ENCODE measurements at regions not wholly inside any gene's neighbourhood (a gene's known extent, or its start where the extent isn't known, plus 50 kb on each side); places are given as distances from the start of the nearest gene placed in this dataset.
"Not testable (repeated sequence)": the region's sequence is repeated elsewhere in the genome, so short reads cannot be mapped to it uniquely, and the experiment has no call there.

DNA sequence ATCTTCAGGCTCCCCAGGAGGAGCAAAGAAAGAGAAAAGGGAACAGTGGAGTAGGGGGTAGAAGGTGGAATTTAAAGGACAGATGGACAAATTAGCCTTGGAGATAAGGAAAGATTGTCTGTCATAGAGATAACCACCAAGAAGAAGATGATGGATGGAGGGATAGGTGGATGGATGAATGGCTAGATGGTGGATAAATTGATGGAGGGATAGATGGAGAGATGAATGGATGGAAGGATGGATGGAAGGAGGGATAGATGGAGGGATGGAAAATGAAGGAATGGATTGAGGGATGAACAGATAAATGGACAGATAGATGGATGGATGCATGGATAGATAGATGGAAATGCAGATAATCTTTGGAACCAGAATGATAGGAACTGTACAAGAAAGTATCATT, 102.8 kb downstream of the TNFAIP3 start:
- Histone ChIP-seq H3K4me3 (ENCODE audit: low read length) (no peak overlapping the region), H3K27me3 (replicated peaks; ENCODE audit: control insufficient read depth, insufficient read depth, low read length) (no peaks in the 10 kb centered on the region), H3K4me1 (ENCODE audit: control insufficient read depth, insufficient read depth, low read length) (peaks cover 36% of the 10 kb centered on the region), H3K36me3 (ENCODE audit: control insufficient read depth, insufficient read depth, low read length, severe bottlenecking) (no peaks in the 10 kb centered on the region), H3K9ac (ENCODE audit: low read length) (no peak overlapping the region), H3K9me3 (ENCODE audit: control insufficient read depth, low read length) (no peaks in the 10 kb centered on the region)
- no peak for DNase-seq (ENCODE audit: low read depth)

DNA sequence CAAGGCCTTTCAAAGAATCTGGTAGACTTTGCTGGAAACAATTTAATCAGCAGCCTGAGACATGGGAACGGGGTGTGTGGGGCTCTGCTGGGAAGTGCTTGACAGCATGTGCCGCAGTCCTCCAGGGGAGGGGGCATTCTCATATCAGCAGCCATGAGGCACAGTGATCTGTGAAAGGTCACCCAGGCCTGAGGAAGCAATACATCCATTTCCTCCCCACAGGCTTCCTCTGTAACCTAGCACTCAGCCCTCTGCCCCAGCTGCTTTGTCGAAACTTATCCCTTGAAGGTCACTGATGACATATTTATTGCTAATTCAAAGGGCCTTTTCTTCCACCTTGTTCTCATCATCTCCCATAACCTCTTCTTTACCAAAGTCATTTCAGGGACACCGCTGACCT, 103.3 kb downstream of the TNFAIP3 start:
- no peak overlapping the region for H3K4me3 ChIP-seq (ENCODE audit: low read length)
- H3K9ac ChIP-seq (ENCODE audit: low read length): no peak overlapping the region
- no peaks in the 10 kb centered on the region for H3K9me3 ChIP-seq (ENCODE audit: control insufficient read depth, low read length)
- H3K4me1 ChIP-seq (ENCODE audit: control insufficient read depth, insufficient read depth, low read length): peaks cover 41% of the 10 kb centered on the region
- H3K27me3 ChIP-seq (replicated peaks; ENCODE audit: control insufficient read depth, insufficient read depth, low read length): no peaks in the 10 kb centered on the region
- H3K36me3 ChIP-seq (ENCODE audit: control insufficient read depth, insufficient read depth, low read length, severe bottlenecking): no peaks in the 10 kb centered on the region
- no peak for DNase-seq (ENCODE audit: low read depth)

DNA sequence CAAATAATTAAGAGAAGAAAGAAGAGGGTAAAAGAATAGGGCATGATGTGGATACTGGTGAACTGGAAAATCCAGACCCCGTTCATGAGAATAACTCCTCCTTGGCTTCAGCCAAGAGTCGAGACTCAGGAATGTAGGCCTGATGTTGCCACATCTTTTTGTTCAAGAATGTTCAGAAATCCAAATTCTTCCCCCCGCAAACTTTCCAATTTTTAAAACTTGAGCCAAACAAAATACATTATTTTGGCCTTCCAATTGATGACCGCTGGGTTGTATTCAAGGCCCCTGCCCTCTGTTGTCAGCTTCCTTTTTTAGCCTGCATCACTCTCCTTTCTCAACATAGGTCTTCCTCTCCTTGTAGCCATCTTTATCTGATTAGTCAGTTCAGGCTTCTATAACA, 106.1 kb downstream of the TNFAIP3 start:
- Histone ChIP-seq H3K27me3 (replicated peaks; ENCODE audit: control insufficient read depth, insufficient read depth, low read length) (no peaks in the 10 kb centered on the region), H3K9ac (ENCODE audit: low read length) (peak overlapping the region; percentile 7), H3K9me3 (ENCODE audit: control insufficient read depth, low read length) (no peaks in the 10 kb centered on the region), H3K4me3 (ENCODE audit: low read length) (no peak overlapping the region), H3K4me1 (ENCODE audit: control insufficient read depth, insufficient read depth, low read length) (peaks cover 39% of the 10 kb centered on the region), H3K36me3 (ENCODE audit: control insufficient read depth, insufficient read depth, low read length, severe bottlenecking) (no peaks in the 10 kb centered on the region)
- DNase-seq (ENCODE audit: low read depth): peak; percentile 50

DNA sequence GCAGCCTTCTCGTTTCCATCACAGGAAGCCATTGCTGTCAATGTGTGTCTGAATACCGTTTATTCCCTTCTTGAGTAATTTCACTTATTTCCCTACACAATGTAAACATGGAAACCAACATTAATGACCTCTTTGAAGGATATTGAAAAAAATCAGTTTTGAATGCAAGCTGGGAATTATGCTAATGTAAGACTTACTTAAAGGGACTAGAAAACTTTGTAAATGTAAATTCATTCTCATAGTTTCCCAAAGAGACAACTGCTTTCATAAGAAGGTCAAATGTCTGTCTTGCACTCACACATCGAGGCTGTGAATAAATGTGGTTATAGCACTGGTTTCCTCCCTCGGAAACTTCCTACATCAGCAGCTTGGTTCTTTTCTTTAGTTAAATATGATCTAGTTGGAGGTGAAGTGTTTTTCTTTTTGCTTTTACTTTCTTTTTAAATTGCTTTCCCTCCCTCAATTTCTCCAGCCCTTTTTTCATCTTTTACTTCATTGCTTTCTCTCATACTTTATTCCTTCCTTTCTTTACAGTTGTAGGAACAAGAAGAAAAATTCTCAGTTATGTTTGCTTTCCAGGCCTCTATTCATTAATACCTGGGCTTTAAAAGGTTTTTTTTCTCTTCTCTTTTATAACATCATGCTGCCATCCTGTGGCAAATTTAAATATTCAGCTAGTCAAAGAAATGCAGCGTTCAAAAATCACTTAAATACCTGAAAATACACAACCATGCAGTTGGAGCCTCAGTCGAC, 108.3 kb downstream of the TNFAIP3 start:
- H3K4me1 ChIP-seq (ENCODE audit: control insufficient read depth, insufficient read depth, low read length): peaks cover 28% of the 10 kb centered on the region
- H3K27me3 ChIP-seq (replicated peaks; ENCODE audit: control insufficient read depth, insufficient read depth, low read length): no peaks in the 10 kb centered on the region
- H3K9me3 ChIP-seq (ENCODE audit: control insufficient read depth, low read length): no peaks in the 10 kb centered on the region
- peak overlapping the region; percentile 21 for H3K9ac ChIP-seq (ENCODE audit: low read length)
- no peaks in the 10 kb centered on the region for H3K36me3 ChIP-seq (ENCODE audit: control insufficient read depth, insufficient read depth, low read length, severe bottlenecking)
- peak; percentile 72 for DNase-seq (ENCODE audit: low read depth)
- H3K4me3 ChIP-seq (ENCODE audit: low read length): no peak overlapping the region

- no peaks in the 10 kb centered on the region for H3K36me3 ChIP-seq (ENCODE audit: control insufficient read depth, insufficient read depth, low read length, severe bottlenecking)
- H3K9ac ChIP-seq (ENCODE audit: low read length): no peak overlapping the region
- no peaks in the 10 kb centered on the region for H3K9me3 ChIP-seq (ENCODE audit: control insufficient read depth, low read length)
- no peak overlapping the region for H3K4me3 ChIP-seq (ENCODE audit: low read length)
- H3K27me3 ChIP-seq (replicated peaks; ENCODE audit: control insufficient read depth, insufficient read depth, low read length): no peaks in the 10 kb centered on the region
- DNase-seq (ENCODE audit: low read depth): no peak
- H3K4me1 ChIP-seq (ENCODE audit: control insufficient read depth, insufficient read depth, low read length): peaks cover 28% of the 10 kb centered on the region
Observed at GRCh38 chr6:137976430-137976829, 109.4 kb downstream of the TNFAIP3 start.

GRCh38 chr6:137977206-137977605, 110.1 kb downstream of the TNFAIP3 start:
- H3K9me3 ChIP-seq (ENCODE audit: control insufficient read depth, low read length): no peaks in the 10 kb centered on the region
- no peak for DNase-seq (ENCODE audit: low read depth)

DNA sequence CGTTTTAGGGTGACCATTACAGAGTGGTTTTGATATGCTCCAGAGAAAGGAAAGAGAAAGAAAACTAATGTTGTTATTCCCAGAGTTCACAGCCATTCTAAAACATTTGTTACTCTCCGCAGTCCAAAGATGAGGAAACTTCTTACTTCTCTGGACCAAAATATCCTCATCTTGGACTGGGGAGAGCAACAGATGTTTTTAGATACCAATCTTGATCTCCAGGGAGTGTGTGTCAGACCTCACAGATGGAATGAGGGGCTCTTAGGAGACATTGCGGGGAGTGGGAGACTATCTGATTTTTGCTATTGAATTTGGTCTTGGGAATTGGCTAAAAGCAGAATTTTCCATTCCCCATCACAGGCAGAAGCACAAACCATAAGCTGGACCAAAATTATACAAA, 110.8 kb downstream of the TNFAIP3 start:
- DNase-seq (ENCODE audit: low read depth): no peak
- no peak overlapping the region for H3K4me3 ChIP-seq (ENCODE audit: low read length)
- peaks cover 25% of the 10 kb centered on the region for H3K4me1 ChIP-seq (ENCODE audit: control insufficient read depth, insufficient read depth, low read length)
- H3K27me3 ChIP-seq (replicated peaks; ENCODE audit: control insufficient read depth, insufficient read depth, low read length): no peaks in the 10 kb centered on the region
- no peaks in the 10 kb centered on the region for H3K36me3 ChIP-seq (ENCODE audit: control insufficient read depth, insufficient read depth, low read length, severe bottlenecking)
- no peak overlapping the region for H3K9ac ChIP-seq (ENCODE audit: low read length)
- H3K9me3 ChIP-seq (ENCODE audit: control insufficient read depth, low read length): no peaks in the 10 kb centered on the region

More at GRCh38 chr6:137977206-137977605, 110.1 kb downstream of the TNFAIP3 start:
- Histone ChIP-seq H3K4me1 (ENCODE audit: control insufficient read depth, insufficient read depth, low read length) (peaks cover 28% of the 10 kb centered on the region), H3K27me3 (replicated peaks; ENCODE audit: control insufficient read depth, insufficient read depth, low read length) (no peaks in the 10 kb centered on the region), H3K9ac (ENCODE audit: low read length) (no peak overlapping the region), H3K36me3 (ENCODE audit: control insufficient read depth, insufficient read depth, low read length, severe bottlenecking) (no peaks in the 10 kb centered on the region), H3K4me3 (ENCODE audit: low read length) (no peak overlapping the region)

- no peak overlapping the region for H3K4me3 ChIP-seq (ENCODE audit: low read length)
- H3K9ac ChIP-seq (ENCODE audit: low read length): no peak overlapping the region
- DNase-seq (ENCODE audit: low read depth): no peak
- H3K36me3 ChIP-seq (ENCODE audit: control insufficient read depth, insufficient read depth, low read length, severe bottlenecking): no peaks in the 10 kb centered on the region
- peaks cover 23% of the 10 kb centered on the region for H3K4me1 ChIP-seq (ENCODE audit: control insufficient read depth, insufficient read depth, low read length)
- no peaks in the 10 kb centered on the region for H3K27me3 ChIP-seq (replicated peaks; ENCODE audit: control insufficient read depth, insufficient read depth, low read length)
- no peaks in the 10 kb centered on the region for H3K9me3 ChIP-seq (ENCODE audit: control insufficient read depth, low read length)
Observed at GRCh38 chr6:137978252-137978896, 111.3 kb downstream of the TNFAIP3 start.

- H3K9me3 ChIP-seq (ENCODE audit: control insufficient read depth, low read length); DNase-seq (ENCODE audit: low read depth); H3K27me3 ChIP-seq (replicated peaks; ENCODE audit: control insufficient read depth, insufficient read depth, low read length); H3K9ac ChIP-seq (ENCODE audit: low read length); H3K36me3 ChIP-seq (ENCODE audit: control insufficient read depth, insufficient read depth, low read length, severe bottlenecking); H3K4me3 ChIP-seq (ENCODE audit: low read length): not testable (repeated sequence)
- peaks cover 16% of the 10 kb centered on the region for H3K4me1 ChIP-seq (ENCODE audit: control insufficient read depth, insufficient read depth, low read length)
Observed at GRCh38 chr6:137979263-137979662, 112.2 kb downstream of the TNFAIP3 start.

GRCh38 chr6:137980777-137981176, 113.7 kb downstream of the TNFAIP3 start:
- no peaks in the 10 kb centered on the region for H3K36me3 ChIP-seq (ENCODE audit: control insufficient read depth, insufficient read depth, low read length, severe bottlenecking)
- peaks cover 8% of the 10 kb centered on the region for H3K4me1 ChIP-seq (ENCODE audit: control insufficient read depth, insufficient read depth, low read length)
- DNase-seq (ENCODE audit: low read depth): no peak
- H3K9ac ChIP-seq (ENCODE audit: low read length): no peak overlapping the region
- no peaks in the 10 kb centered on the region for H3K9me3 ChIP-seq (ENCODE audit: control insufficient read depth, low read length)
- no peaks in the 10 kb centered on the region for H3K27me3 ChIP-seq (replicated peaks; ENCODE audit: control insufficient read depth, insufficient read depth, low read length)
- H3K4me3 ChIP-seq (ENCODE audit: low read length): no peak overlapping the region

DNA sequence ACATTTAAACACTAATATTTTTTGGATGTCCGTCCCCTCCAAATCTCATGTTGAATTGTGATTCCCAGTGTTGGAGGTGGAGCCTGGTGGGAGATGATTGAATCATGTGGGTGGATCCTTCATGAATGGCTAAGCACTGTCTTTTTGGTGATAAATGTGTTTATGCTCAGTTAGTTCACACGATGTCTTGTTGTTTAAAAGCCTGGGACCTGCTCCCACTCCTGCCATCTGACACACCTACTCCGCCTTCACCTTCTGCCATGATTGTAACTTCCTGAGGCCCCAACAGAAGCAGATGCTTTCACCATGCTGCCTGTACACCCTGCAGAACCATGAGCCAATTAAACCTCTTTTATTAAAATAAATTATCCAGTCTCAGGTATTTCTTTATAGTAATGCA, 114.7 kb downstream of the TNFAIP3 start:
- Histone ChIP-seq H3K9me3 (ENCODE audit: control insufficient read depth, low read length) (no peaks in the 10 kb centered on the region), H3K4me3 (ENCODE audit: low read length) (no peak overlapping the region), H3K9ac (ENCODE audit: low read length) (no peak overlapping the region), H3K27me3 (replicated peaks; ENCODE audit: control insufficient read depth, insufficient read depth, low read length) (no peaks in the 10 kb centered on the region), H3K36me3 (ENCODE audit: control insufficient read depth, insufficient read depth, low read length, severe bottlenecking) (no peaks in the 10 kb centered on the region), H3K4me1 (ENCODE audit: control insufficient read depth, insufficient read depth, low read length) (peaks cover 8% of the 10 kb centered on the region)
- no peak for DNase-seq (ENCODE audit: low read depth)

Data from adipocyte (in vitro differentiated cells).